Neural progenitor cell (in vitro differentiated cells): ENCODE measurements at regions not wholly inside any gene's neighbourhood (a gene's known extent, or its start where the extent isn't known, plus 50 kb on each side); places are given as distances from the start of the nearest gene placed in this dataset.

Experiments
- CTCF ChIP-seq: fragments of 200-600 bp; sonication (generic); IDR thresholded peaks from 2 replicates; pipeline ENCODE4 v1.5.1; 2017; ENCODE audit warnings: antibody characterized with exemption, mild to moderate bottlenecking
- EZH2 ChIP-seq: fragments of 200-600 bp; sonication (generic); IDR thresholded peaks from 2 replicates; pipeline ENCODE4 v1.6.1; 2017; ENCODE audit warnings: antibody characterized with exemption, mild to moderate bottlenecking, moderate library complexity
- EZH2phosphoT487 ChIP-seq: fragments of 200-600 bp; sonication (generic); IDR thresholded peaks from 2 replicates; pipeline ENCODE4 v1.6.1; 2017; ENCODE audit warnings: antibody characterized with exemption

GRCh38 chr11:28820296-28820989 lies 712.3 kb downstream of the METTL15 start:
- TF ChIP-seq CTCF (no peak), EZH2 (no peak), EZH2phosphoT487 (no peak)
